Ovary (tissue), 7 donors: ENCODE measurements at regions not wholly inside any gene's neighbourhood (a gene's known extent, or its start where the extent isn't known, plus 50 kb on each side); places are given as distances from the start of the nearest gene placed in this dataset.
"Not testable (repeated sequence)": the region's sequence is repeated elsewhere in the genome, so short reads cannot be mapped to it uniquely, and the experiment has no call there.

ENCODE experiments used
- DNase-seq, 5 donors: peaks; one replicate each; pipeline ENCODE4 v3.0.0-alpha.2; 2019 to 2020
- H3K27ac ChIP-seq, 2 donors: fragments of 200-600 bp; one replicate each; pipeline versions ENCODE4 v1.5.1 to v1.8.0; 2019 to 2022
- H3K27me3 ChIP-seq: fragments of 200-600 bp; one replicate; pipeline ENCODE4 v1.8.0; 2022
- H3K36me3 ChIP-seq: fragments of 200-600 bp; sonication (generic); one replicate; pipeline ENCODE4 v1.5.1; 2019
- H3K4me1 ChIP-seq: one replicate; pipeline ENCODE4 v1.8.1; 2013; ENCODE audit warnings: mild to moderate bottlenecking, moderate library complexity; ENCODE audit not compliant: insufficient read depth
- H3K4me3 ChIP-seq: fragments of 200-600 bp; sonication (generic); one replicate; pipeline ENCODE4 v1.5.1; 2017
- H3K9me3 ChIP-seq, 2 donors: fragments of 200-600 bp in 1 of 2; sonication (generic) in 1 of 2; one replicate each; pipeline versions ENCODE4 v1.5.1 to v1.8.1; 2013 to 2019; ENCODE audit warnings: mild to moderate bottlenecking in 1 of 2, moderate library complexity in 1 of 2
- CTCF ChIP-seq, 3 donors: fragments of 450-650 bp in 2 of 3; fragments of 200-600 bp in 1 of 3; IDR thresholded peaks; one replicate each; pipeline versions ENCODE4 v1.5.1 to v1.8.0; 2016 to 2022; ENCODE audit warnings: antibody characterized with exemption in 3 of 3, mild to moderate bottlenecking in 1 of 3
- EP300 ChIP-seq: sonication (generic); formaldehyde crosslinking; IDR thresholded peaks from one replicate; pipeline ENCODE4 v1.6.1; 2017; ENCODE audit warnings: antibody characterized with exemption
- POLR2A ChIP-seq: fragments of 450-650 bp; IDR thresholded peaks from one replicate; pipeline ENCODE4 v1.6.1; 2017; ENCODE audit warnings: antibody characterized with exemption, mild to moderate bottlenecking, moderate library complexity
- WGBS, 3 donors: extraction: QIAGEN DNeasy Blood & Tissue Kit in 1 of 3; methylation state at CpG; one replicate each; pipeline versions ENCODE4 v1.1.5 to v1.1.7; 2013 to 2017; 5-methylcytosine and 5-hydroxymethylcytosine counted together
- intact Hi-C, 4 donors: fragments of 100-400 bp; cut with DNase I; formaldehyde crosslinking; loops; one replicate each; pipeline versions ENCODE4 v1.11.0 to v1.15.1; 2022 to 2023
- donor health status: DM: no; HTN: no; CAD: no; lungs with moderate emphysema.
- donor health status: DM: no; HTN: no; CAD: no.
- donor health status: Bipolar disorder and iron deficiency.
- donor health status: DM: no; HTN: no; CAD: no.
- donor health status: DM: yes; HTN: yes; CAD: no.

DNA sequence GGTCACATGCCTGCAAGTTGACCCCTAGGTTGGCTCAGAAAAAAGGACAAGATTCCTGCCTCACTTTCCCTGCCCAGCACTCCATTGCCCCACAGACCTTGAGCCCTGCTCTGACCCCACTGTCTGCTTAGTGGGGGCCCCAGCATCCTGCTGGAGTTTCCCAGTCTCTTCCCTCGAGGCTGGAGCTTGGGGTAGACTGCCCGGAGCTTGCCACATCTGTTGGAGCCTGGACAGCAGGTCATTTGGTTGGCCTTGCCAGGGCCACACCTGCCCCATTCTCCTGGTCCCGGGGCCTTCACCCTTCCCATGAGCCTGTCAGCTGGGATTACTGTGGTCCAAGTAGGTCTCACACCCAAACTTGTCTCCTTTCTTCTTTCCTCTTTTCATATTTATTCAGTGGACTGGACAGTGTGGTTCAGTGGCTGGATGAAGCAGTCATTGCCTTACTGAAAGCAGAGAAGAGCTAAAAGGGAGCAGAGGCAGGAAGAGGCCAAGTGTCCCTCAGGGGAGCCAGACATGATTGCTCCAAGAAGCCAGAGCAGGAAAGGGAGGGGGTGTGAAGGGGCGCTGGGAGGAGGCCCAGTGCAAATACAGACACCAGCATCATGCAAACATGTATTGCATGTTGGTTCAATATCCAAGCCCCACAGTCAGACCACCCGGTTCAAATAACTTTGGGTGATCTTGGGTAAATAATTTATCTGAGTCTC, 56.2 kb upstream of the CACUL1 start:
- intact Hi-C loops, result loop anchor here in 1 of 4 donors (10.0 kb wide), 1 partner anchor 1046 kb away; no protein-coding TSS in a partner anchor
- Histone ChIP-seq H3K27ac (no peak overlapping the region), H3K9me3 (no peaks in the 10 kb centered on the region), H3K4me1 (no peaks in the 10 kb centered on the region), H3K27me3 (no peaks in the 10 kb centered on the region), H3K4me3 (no peak overlapping the region), H3K36me3 (no peaks in the 10 kb centered on the region)
- 61 to 69% (median 68%) methylated on average over 5 of the region's 5 CpGs for WGBS, 3 donors
- TF ChIP-seq EP300 (no peak), POLR2A (no peak), CTCF (IDR thresholded peaks at IDR 0.05) (no peak)
- no peak for DNase-seq

DNA sequence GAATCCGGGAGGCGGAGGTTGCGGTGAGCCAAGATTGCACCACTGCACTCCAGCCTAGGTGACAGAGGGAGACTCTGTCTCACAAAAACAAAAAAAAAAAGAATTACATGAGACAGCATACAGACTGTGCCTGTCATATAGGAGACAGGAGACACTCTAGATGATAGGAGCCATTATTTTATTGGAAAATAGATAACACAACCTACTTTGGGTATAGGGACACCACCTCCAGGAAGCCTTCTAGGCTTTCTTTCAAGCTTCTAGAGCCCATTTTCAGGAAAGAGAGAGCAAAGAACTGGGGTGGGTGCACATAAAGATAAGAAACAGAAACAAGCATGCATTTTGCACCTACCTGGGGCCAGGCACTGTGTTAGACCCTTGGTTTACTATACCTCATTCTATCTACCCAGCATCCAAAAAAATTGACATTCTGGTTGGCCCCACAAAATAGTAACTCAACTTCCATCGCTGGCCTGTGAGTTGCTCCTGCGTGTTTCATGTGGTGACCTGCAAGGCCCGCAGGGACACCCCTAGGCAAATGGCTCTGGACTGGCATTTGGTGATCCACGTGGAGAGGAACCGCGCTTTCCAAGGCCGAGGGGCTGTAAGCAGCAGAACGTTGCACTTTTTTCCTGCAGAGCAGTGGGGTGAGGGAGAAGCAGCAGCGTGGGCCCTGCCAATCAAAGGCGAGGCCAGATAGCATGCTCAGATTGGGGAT, 57.1 kb upstream of the CACUL1 start:
- Histone ChIP-seq H3K4me3 (no peak overlapping the region), H3K9me3 (no peaks in the 10 kb centered on the region), H3K4me1 (no peaks in the 10 kb centered on the region), H3K27me3 (no peaks in the 10 kb centered on the region), H3K36me3 (no peaks in the 10 kb centered on the region), H3K27ac (no peak overlapping the region)
- WGBS, 3 donors, result 55 to 64% (median 56%) methylated on average over 13 of the region's 13 CpGs
- intact Hi-C loops, result loop anchor here in 1 of 4 donors (10.0 kb wide), 1 partner anchor 1047 kb away; no protein-coding TSS in a partner anchor
- no peak for DNase-seq
- TF ChIP-seq EP300 (no peak), POLR2A (no peak), CTCF (IDR thresholded peaks at IDR 0.05) (no peak)

DNA sequence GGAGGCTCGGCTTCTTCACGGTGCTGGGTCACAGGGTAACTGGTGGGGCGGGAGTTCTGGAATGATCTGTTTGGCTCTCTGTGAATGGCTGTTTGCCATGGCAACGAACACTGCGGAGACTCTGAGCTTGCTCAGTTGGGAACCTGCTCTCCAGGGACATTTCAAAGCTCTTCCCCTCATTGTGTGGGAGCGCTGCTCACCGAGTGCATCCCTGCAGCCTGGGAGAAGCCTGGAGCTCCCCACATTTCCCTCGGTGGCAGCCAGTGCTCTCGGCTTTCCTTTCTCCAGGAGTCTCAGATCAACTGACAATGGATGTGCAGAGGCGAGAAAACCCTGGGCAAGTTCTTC, 57.6 kb upstream of the CACUL1 start:
- intact Hi-C loops, result loop anchor here in 1 of 4 donors (10.0 kb wide), 1 partner anchor 1048 kb away; no protein-coding TSS in a partner anchor
- no peak for DNase-seq
- no peak for TF ChIP-seq POLR2A
- no peak for TF ChIP-seq EP300
- TF ChIP-seq CTCF (IDR thresholded peaks at IDR 0.05), result no peak

DNA sequence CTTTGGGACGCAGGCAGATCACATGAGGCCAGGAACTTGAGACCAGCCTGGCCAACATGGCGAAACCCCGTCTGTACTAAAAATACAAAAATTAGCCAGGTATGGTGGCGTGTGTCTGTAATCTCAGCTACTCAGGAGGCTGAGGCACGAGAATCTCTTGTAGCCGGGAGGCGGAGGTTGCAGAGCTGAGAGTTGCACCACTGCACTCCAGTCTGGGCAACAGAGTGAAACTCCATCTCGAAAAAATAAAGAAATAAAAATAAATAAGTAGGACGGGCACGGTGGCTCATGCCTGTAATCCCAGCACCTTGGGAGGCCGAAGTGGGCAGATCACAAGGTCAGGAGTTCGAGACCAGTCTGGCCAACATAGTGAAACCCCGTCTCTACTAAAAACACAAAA, 58.2 kb upstream of the CACUL1 start:
- H3K27ac ChIP-seq, H3K4me1 ChIP-seq, H3K27me3 ChIP-seq, DNase-seq, H3K4me3 ChIP-seq, H3K9me3 ChIP-seq, H3K36me3 ChIP-seq: not testable (repeated sequence)
- 89 to 93% (median 90%) methylated on average over 13 of the region's 13 CpGs for WGBS, 3 donors
- intact Hi-C loops, result loop anchor here in 1 of 4 donors (10.0 kb wide), 1 partner anchor 1048 kb away; no protein-coding TSS in a partner anchor

More for the DNA sequence above, 57.6 kb upstream of the CACUL1 start:
- H3K9me3 ChIP-seq, result no peaks in the 10 kb centered on the region
- no peak overlapping the region for H3K4me3 ChIP-seq
- WGBS, 3 donors, result 18 to 25% (median 20%) methylated on average over 9 to 10 of the region's 10 CpGs
- no peak overlapping the region for H3K27ac ChIP-seq
- H3K36me3 ChIP-seq, result no peaks in the 10 kb centered on the region
- no peaks in the 10 kb centered on the region for H3K27me3 ChIP-seq
- no peaks in the 10 kb centered on the region for H3K4me1 ChIP-seq
